ENCODE measurements at regions not wholly inside any gene's neighbourhood (a gene's known extent, or its start where the extent isn't known, plus 50 kb on each side); places are given as distances from the start of the nearest gene placed in this dataset.

DNA sequence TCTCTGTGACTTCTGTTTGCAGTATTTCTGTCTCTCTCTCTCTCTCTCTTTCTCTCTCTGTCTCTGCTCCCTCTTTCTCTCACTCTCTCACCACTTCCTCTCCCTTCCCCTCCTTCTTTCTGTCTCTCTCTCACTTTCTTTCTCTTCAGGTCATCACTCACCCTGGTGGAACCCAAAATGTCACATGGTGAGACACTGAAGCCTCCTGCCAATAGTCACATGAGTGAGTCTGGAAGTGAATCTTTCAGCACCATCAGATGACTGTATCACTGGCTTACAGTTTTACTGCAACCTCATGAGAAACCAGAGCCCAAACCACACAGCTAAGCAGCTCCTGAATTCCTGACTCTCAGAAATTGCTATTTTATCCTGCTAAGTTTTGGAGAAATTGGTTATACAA lies 414.6 kb downstream of the CAAP1 start:
- no peak for TF ChIP-seq RFX5 (IDR thresholded peaks at IDR 0.05; ENCODE audit: borderline replicate concordance, low read depth, low read length)
- no peak for TF ChIP-seq SIRT6 (IDR thresholded peaks at IDR 0.05; ENCODE audit: low read length)
- TF ChIP-seq, protein P1, sequence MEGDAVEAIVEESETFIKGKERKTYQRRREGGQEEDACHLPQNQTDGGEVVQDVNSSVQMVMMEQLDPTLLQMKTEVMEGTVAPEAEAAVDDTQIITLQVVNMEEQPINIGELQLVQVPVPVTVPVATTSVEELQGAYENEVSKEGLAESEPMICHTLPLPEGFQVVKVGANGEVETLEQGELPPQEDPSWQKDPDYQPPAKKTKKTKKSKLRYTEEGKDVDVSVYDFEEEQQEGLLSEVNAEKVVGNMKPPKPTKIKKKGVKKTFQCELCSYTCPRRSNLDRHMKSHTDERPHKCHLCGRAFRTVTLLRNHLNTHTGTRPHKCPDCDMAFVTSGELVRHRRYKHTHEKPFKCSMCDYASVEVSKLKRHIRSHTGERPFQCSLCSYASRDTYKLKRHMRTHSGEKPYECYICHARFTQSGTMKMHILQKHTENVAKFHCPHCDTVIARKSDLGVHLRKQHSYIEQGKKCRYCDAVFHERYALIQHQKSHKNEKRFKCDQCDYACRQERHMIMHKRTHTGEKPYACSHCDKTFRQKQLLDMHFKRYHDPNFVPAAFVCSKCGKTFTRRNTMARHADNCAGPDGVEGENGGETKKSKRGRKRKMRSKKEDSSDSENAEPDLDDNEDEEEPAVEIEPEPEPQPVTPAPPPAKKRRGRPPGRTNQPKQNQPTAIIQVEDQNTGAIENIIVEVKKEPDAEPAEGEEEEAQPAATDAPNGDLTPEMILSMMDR (IDR thresholded peaks at IDR 0.05; ENCODE audit: control extremely low read depth in 1 of 3, insufficient read depth in 1 of 3, low read depth in 1 of 3, low read length in 3 of 3), result no peak
- no peak for TF ChIP-seq RNF2 (IDR thresholded peaks at IDR 0.05; ENCODE audit: borderline replicate concordance, low read depth, low read length, missing control alignments, poor library complexity, severe bottlenecking)
- TF ChIP-seq EP300 (IDR thresholded peaks at IDR 0.05; ENCODE audit: borderline replicate concordance in 1 of 2, low read depth in 2 of 2, low read length in 2 of 2), result no peak
- TF ChIP-seq, protein P2, sequence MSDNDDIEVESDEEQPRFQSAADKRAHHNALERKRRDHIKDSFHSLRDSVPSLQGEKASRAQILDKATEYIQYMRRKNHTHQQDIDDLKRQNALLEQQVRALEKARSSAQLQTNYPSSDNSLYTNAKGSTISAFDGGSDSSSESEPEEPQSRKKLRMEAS (IDR thresholded peaks at IDR 0.05), result no peak
- no peak for TF ChIP-seq TAF1 (IDR thresholded peaks at IDR 0.05; ENCODE audit: low read depth, low read length)
- TF ChIP-seq HDAC2 (IDR thresholded peaks at IDR 0.05; ENCODE audit: borderline replicate concordance in 1 of 2, low read depth in 2 of 2, low read length in 2 of 2), result no peak
- TF ChIP-seq EGR1 (IDR thresholded peaks at IDR 0.05; ENCODE audit: borderline replicate concordance, low read depth, low read length), result no peak
- no peak for TF ChIP-seq BCL11A (IDR thresholded peaks at IDR 0.05; ENCODE audit: low read depth in 2 of 2, low read length in 2 of 2)
- TF ChIP-seq, protein P3, sequence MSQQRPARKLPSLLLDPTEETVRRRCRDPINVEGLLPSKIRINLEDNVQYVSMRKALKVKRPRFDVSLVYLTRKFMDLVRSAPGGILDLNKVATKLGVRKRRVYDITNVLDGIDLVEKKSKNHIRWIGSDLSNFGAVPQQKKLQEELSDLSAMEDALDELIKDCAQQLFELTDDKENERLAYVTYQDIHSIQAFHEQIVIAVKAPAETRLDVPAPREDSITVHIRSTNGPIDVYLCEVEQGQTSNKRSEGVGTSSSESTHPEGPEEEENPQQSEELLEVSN (IDR thresholded peaks at IDR 0.05), result no peak
- no peak for TF ChIP-seq CREB1 (IDR thresholded peaks at IDR 0.05)
- no peak for TF ChIP-seq CHD2 (IDR thresholded peaks at IDR 0.05; ENCODE audit: low read length)
- TF ChIP-seq ASH2L (IDR thresholded peaks at IDR 0.05; ENCODE audit: low read length), result no peak
